Lung (tissue), 11 donors: ENCODE measurements at regions not wholly inside any gene's neighbourhood (a gene's known extent, or its start where the extent isn't known, plus 50 kb on each side); places are given as distances from the start of the nearest gene placed in this dataset.

ENCODE experiments used
- ATAC-seq: fragments of 200-7000 bp; cut with Tn5 transposase; one replicate; pipeline ENCODE4 v1.9.1; 2020; ENCODE audit warnings: moderate number of reproducible peaks; ENCODE audit not compliant: insufficient read depth, low FRiP score
- DNase-seq, 3 donors: peaks; one replicate each; pipeline ENCODE4 v3.0.0-alpha.2; 2013 to 2017
- H3K27ac ChIP-seq, 2 donors: one replicate each; pipeline ENCODE4 v1.5.1; 2013; ENCODE audit warnings: mild to moderate bottlenecking in 2 of 2, moderate library complexity in 2 of 2, control low read depth in 1 of 2, inconsistent platforms in 1 of 2, low read depth in 1 of 2, low read length in 1 of 2
- H3K27me3 ChIP-seq, 3 donors: one replicate each; pipeline ENCODE4 v1.5.1; 2013; ENCODE audit warnings: low read length in 2 of 3; ENCODE audit not compliant: control insufficient read depth in 3 of 3, insufficient read depth in 3 of 3
- H3K36me3 ChIP-seq, 4 donors: one replicate each; pipeline ENCODE4 v1.5.1; 2013; ENCODE audit warnings: low read length in 4 of 4, mild to moderate bottlenecking in 1 of 4, moderate library complexity in 1 of 4; ENCODE audit not compliant: control insufficient read depth in 4 of 4, insufficient read depth in 4 of 4
- H3K4me1 ChIP-seq, 5 donors: one replicate each; pipeline ENCODE4 v1.5.1; 2013; ENCODE audit warnings: low read length in 5 of 5, mild to moderate bottlenecking in 2 of 5, moderate library complexity in 1 of 5; ENCODE audit not compliant: control insufficient read depth in 5 of 5, insufficient read depth in 5 of 5
- H3K4me3 ChIP-seq: one replicate; pipeline ENCODE4 v1.5.1; 2013; ENCODE audit warnings: mild to moderate bottlenecking, control low read depth, moderate library complexity
- H3K9ac ChIP-seq, 2 donors: one replicate each; pipeline ENCODE4 v1.5.1; 2013; ENCODE audit warnings: low read length in 2 of 2, control low read depth in 1 of 2; ENCODE audit not compliant: insufficient read depth in 1 of 2
- H3K9me3 ChIP-seq, 4 donors: one replicate each; pipeline ENCODE4 v1.5.1; 2013; ENCODE audit warnings: low read length in 3 of 4, mild to moderate bottlenecking in 1 of 4, moderate library complexity in 1 of 4; ENCODE audit not compliant: control insufficient read depth in 4 of 4, insufficient read depth in 3 of 4
- CTCF ChIP-seq: IDR thresholded peaks from 2 replicates; pipeline ENCODE4 v1.5.1; 2012; ENCODE audit warnings: mild to moderate bottlenecking; ENCODE audit errors: control extremely low read depth, extremely low read depth
- WGBS, 2 donors: extraction: QIAGEN DNeasy Blood & Tissue Kit; methylation state at CpG; one replicate each; pipeline ENCODE4 v1.1.7; 2013; 5-methylcytosine and 5-hydroxymethylcytosine counted together
- donor health status: control.
- donor health status: control.
- donor health status: Bipolar disorder and iron deficiency.
- donor health status: healthy.
- donor health status: DM: yes; HTN: yes; CAD: no.

GRCh38 chr6:44715925-44716324 lies 328.4 kb downstream of the CDC5L start:
- no peaks in the 10 kb centered on the region for H3K9me3 ChIP-seq
- H3K27me3 ChIP-seq, result no peaks in the 10 kb centered on the region
- TF ChIP-seq CTCF, result no peak
- DNase-seq (no peak), ATAC-seq (no peak)
- H3K27ac ChIP-seq, result no peak overlapping the region
- no peaks in the 10 kb centered on the region for H3K36me3 ChIP-seq
- H3K4me1 ChIP-seq, result peaks cover 0 to 2% (median 0%) of the 10 kb centered on the region in 5 donors
- no peak overlapping the region for H3K4me3 ChIP-seq
- WGBS, 2 donors, result 89 to 94% methylated on average over 6 of the region's 6 CpGs
- H3K9ac ChIP-seq, result no peak overlapping the region

GRCh38 chr6:44717431-44717830 lies 329.9 kb downstream of the CDC5L start:
- Histone ChIP-seq H3K9me3 (no peaks in the 10 kb centered on the region), H3K36me3 (no peaks in the 10 kb centered on the region), H3K27me3 (no peaks in the 10 kb centered on the region), H3K9ac (no peak overlapping the region), H3K4me3 (no peak overlapping the region), H3K4me1 (peaks cover 0 to 2% (median 0%) of the 10 kb centered on the region in 5 donors), H3K27ac (no peak overlapping the region)
- ATAC-seq (no peak), DNase-seq (no peak)
- no peak for TF ChIP-seq CTCF
- 92 to 100% methylated on average over 2 of the region's 2 CpGs for WGBS, 2 donors

GRCh38 chr6:44721954-44722578 lies 334.6 kb downstream of the CDC5L start:
- Histone ChIP-seq H3K4me3 (no peak overlapping the region), H3K9ac (no peak overlapping the region), H3K4me1 (peaks cover 0 to 2% (median 0%) of the 10 kb centered on the region in 5 donors), H3K27ac (no peak overlapping the region), H3K27me3 (no peaks in the 10 kb centered on the region), H3K9me3 (no peaks in the 10 kb centered on the region), H3K36me3 (no peaks in the 10 kb centered on the region)
- WGBS, 2 donors, result 88 to 90% methylated on average over 2 of the region's 2 CpGs
- TF ChIP-seq CTCF, result no peak
- DNase-seq, result no peak
- no peak for ATAC-seq

DNA sequence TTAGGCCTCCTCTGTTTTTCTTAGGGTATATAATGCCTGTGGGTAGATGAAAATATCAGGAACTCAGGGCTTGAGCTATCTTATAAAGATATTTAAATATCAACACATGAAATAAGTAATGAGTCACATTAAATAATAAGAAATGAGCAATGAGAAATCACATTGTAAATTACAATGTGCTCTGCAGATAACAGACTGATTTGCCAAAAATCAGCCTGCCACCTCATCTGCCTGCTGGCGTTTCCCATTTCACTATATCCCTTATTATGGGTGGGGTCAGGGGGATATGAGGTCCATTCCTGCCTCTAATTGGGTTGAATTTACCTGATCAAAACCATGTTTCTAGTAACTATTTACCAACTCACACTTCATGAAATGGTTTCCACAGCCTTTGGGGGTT lies 335.2 kb downstream of the CDC5L start:
- WGBS, 2 donors, result 89 to 90% methylated on average over 1 of the region's 1 CpG
- no peak for TF ChIP-seq CTCF
- ATAC-seq, result no peak

More for the DNA sequence above, 335.2 kb downstream of the CDC5L start:
- Histone ChIP-seq H3K36me3 (no peaks in the 10 kb centered on the region), H3K27me3 (no peaks in the 10 kb centered on the region), H3K9ac (no peak overlapping the region), H3K4me3 (no peak overlapping the region), H3K27ac (no peak overlapping the region), H3K4me1 (peaks cover 0 to 2% (median 0%) of the 10 kb centered on the region in 5 donors), H3K9me3 (no peaks in the 10 kb centered on the region)
- DNase-seq, result no peak
